ENCODE measurements at regions not wholly inside any gene's neighbourhood (a gene's known extent, or its start where the extent isn't known, plus 50 kb on each side); places are given as distances from the start of the nearest gene placed in this dataset.

DNA sequence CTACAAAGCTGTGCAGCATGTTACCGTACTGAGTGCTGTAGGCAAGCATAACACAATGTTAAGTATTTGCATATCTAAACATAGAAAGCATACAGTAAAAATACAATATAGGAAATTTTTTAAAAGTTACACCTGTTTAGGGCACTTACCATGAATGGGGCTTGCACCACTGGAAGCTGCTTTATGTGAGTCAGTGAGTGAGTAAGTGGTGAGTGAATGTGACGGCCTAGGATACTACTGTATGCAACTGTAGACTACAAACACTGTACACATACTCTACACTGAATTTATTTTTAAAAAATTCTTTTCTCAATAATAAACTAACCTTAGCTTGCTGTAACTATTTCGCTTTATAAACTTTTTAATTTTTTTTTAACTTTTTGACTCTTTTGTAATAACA, 82.1 kb upstream of the FSCB start:
- no peak overlapping the region for H3K4me3 ChIP-seq (ENCODE audit: low read depth, low read length)
- TF ChIP-seq, protein P1, sequence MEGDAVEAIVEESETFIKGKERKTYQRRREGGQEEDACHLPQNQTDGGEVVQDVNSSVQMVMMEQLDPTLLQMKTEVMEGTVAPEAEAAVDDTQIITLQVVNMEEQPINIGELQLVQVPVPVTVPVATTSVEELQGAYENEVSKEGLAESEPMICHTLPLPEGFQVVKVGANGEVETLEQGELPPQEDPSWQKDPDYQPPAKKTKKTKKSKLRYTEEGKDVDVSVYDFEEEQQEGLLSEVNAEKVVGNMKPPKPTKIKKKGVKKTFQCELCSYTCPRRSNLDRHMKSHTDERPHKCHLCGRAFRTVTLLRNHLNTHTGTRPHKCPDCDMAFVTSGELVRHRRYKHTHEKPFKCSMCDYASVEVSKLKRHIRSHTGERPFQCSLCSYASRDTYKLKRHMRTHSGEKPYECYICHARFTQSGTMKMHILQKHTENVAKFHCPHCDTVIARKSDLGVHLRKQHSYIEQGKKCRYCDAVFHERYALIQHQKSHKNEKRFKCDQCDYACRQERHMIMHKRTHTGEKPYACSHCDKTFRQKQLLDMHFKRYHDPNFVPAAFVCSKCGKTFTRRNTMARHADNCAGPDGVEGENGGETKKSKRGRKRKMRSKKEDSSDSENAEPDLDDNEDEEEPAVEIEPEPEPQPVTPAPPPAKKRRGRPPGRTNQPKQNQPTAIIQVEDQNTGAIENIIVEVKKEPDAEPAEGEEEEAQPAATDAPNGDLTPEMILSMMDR (IDR thresholded peaks at IDR 0.05; ENCODE audit: control insufficient read depth, extremely low read depth, insufficient read depth), result no peak
- DNase-seq (ENCODE audit: low read depth), result no peak

DNA sequence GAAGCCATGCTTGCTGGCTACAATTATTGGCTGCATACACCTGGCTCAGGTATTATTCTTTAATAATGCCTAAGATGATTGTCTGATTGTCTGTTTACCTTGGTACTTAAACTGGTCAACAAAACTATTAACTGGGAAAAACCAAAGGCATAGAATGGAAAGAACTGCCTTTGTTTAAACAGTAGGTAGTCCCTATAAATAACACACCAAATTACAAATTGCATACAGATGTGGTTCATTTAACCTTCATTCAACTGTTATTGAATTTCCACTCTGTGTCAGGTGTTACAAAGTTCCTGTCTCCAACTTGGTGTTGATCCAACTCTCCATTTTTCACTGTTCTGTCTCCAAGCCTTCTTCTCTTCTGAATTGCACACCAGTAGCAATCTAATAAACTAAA, 79.8 kb upstream of the FSCB start:
- DNase-seq (ENCODE audit: low read depth), result no peak
- TF ChIP-seq, protein P1 (IDR thresholded peaks at IDR 0.05; ENCODE audit: control insufficient read depth, extremely low read depth, insufficient read depth), result no peak
- no peak overlapping the region for H3K4me3 ChIP-seq (ENCODE audit: low read depth, low read length)

DNA sequence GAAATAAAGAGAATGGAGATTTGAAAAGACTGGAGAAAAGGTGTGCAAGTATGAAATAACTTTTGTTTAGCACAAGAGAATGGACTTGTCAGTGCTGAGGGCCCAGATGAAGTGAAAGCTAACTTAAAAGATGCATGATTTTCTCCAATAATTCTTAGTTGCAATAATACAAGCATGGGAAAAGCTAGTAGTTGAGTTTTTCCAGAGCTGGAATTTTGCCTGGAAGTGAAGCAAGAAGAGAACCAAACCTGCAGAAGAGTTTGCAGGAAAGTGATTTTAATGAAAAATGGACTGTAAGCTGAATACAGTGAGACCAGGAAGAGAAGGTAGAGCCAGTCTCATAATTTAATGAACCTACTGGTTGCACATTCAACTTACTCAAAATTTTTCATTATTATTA, 69.3 kb upstream of the FSCB start:
- TF ChIP-seq, protein P1 (IDR thresholded peaks at IDR 0.05; ENCODE audit: control insufficient read depth, extremely low read depth, insufficient read depth), result no peak
- no peak for DNase-seq (ENCODE audit: low read depth)
- H3K4me3 ChIP-seq (ENCODE audit: low read depth, low read length), result no peak overlapping the region

DNA sequence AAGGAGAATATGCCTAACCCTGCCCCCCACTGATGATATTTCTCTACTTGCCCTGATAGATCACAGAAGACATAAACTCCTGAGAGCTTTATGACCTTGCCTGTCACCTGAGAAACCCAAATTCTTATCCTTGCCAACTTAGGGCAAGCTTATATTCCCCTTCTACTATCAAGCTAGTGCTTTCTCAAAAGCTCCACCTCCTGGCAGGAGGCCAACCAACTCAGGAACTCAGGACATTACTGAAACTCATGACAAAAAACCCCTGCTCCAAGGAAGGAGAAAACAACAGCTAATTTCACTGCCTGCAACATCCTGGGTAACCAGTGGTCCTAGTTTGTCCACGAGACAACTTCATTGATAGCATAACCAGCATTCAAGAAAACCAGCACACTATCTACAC, 60.9 kb upstream of the FSCB start:
- DNase-seq (ENCODE audit: low read depth), result no peak
- TF ChIP-seq, protein P1 (IDR thresholded peaks at IDR 0.05; ENCODE audit: control insufficient read depth, extremely low read depth, insufficient read depth), result no peak
- no peak overlapping the region for H3K4me3 ChIP-seq (ENCODE audit: low read depth, low read length)

DNA sequence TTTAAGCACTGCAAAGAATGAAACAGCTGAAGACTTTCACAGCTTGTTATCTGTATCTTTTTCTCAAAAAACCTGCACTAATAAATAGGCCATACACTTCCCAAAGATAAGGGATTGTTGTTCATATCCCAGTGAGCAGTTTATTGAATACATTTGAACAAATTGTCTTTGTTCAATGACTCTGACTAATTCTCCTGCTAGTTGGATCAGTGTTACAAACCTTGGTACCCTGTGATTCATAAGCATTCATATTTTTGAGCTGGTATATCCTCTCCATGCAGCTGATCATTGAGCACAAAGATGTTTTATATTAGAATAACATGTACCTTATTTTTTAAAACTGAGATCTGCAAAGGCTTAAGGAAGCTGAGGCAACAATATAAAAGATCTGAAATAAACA, 58.9 kb upstream of the FSCB start:
- TF ChIP-seq, protein P1 (IDR thresholded peaks at IDR 0.05; ENCODE audit: control insufficient read depth, extremely low read depth, insufficient read depth), result no peak

DNA sequence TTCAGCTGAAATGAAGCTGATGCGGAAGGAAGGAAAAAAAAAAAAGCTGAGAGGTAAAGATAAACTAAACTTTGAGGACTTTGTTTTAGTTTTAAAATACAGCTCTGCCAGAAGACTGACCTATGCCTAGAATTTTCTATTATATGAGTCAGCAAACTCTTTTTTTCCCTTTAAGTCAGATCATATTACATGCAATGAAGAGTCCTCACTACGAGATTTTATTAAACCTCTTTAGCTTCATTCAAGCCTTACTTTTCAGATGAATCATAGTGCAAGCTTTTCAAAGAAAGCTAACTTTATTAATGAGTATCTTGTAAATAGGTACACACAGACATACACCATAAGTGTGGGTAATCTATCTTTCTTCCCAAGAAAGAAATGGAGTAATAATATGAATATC, 57.8 kb upstream of the FSCB start:
- no peak for DNase-seq (ENCODE audit: low read depth)
- TF ChIP-seq, protein P1 (IDR thresholded peaks at IDR 0.05; ENCODE audit: control insufficient read depth, extremely low read depth, insufficient read depth), result no peak
- H3K4me3 ChIP-seq (ENCODE audit: low read depth, low read length), result no peak overlapping the region

More for the DNA sequence above, 58.9 kb upstream of the FSCB start:
- no peak for DNase-seq (ENCODE audit: low read depth)
- no peak overlapping the region for H3K4me3 ChIP-seq (ENCODE audit: low read depth, low read length)

Measured in LNCaP clone FGC (cell line).